SHP77 treated with DMSO at 0.1 percent for 48 hours (cell line): ENCODE measurements at regions not wholly inside any gene's neighbourhood (a gene's known extent, or its start where the extent isn't known, plus 50 kb on each side); places are given as distances from the start of the nearest gene placed in this dataset.
A peak's percentile ranks its signal among the peaks of the same experiment; 100 is the strongest.

Source experiments
- DNase-seq: peaks from one replicate; lab custom pipeline; 2025; lab: John Stamatoyannopoulos, UW

DNA sequence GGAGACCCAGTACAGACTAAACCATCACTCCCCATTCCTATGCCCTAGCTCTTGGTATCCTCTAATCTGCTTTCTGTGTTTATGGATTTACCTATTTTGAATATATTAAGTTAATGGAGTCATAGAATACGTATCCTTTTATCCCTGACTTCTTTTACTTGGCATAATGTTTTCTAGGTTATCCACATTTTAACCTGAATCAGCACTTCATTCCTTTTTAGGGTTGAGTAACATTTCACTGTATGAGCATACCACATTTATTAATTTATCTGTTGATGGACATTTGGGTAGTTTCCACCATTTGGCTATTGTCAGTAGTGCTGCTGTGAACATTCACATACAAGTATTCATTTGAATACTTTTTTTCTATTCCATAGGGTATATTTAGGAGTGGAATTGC, 157.3 kb upstream of the CTNNA2 start:
- DNase-seq = no peak

DNA sequence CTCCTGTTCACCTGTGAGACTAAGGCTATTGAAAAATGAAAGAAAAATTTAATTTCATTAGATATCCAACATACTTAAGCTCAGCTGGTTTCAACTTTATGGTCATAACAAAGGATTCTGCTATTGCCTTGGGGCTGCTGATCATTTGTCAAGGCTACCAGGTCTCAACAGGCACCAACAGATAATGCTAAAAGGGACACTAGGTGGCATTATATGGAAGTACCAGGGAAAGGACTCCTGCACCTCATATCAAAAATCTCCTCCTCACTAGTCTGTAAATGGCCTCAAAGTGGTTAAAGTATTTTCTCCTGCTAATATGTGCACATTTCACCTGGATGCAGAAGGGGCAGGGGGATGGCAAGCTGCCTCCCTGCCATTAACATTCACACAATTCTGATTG, 167.9 kb upstream of the REG3A start:
- DNase-seq = no peak

DNA sequence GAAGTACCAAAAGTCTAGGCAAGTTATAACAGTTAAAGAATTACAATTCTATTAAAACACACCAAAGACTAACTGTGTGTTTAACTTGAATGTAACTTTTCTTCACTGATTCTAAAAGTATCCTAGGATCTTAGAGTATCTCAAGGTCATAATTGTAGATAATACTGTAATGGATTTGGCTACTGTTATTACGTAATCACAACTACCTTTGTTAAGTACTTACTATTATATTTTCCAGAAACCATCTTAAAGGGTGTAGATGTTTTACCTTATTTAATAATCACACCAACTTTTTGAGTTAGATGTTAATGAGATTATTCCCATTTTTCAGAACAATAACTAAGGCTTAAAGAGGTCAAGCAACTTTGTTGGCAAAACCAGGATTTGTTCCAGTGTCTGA, 161.3 kb upstream of the REG3A start:
- DNase-seq = no peak

DNA sequence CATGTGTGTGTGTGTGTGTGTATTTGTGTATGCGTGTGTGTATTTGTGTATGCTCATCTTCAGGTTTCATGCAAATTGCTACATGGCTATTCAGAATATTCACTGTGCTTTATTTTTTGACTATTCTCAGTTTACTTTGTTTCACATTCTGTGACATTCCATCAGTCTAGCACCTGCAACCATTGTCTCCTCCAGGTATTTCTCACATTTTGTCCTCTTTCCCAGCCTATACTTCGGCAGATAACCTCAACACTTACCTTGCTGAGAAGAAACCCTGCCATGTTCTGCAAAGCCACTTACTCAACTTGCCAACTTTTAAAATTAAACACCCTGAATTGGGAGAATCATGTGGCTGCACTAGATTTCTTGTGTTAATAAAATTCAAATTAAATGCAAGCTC, 135.4 kb upstream of the REG3A start:
- no peak for DNase-seq

DNA sequence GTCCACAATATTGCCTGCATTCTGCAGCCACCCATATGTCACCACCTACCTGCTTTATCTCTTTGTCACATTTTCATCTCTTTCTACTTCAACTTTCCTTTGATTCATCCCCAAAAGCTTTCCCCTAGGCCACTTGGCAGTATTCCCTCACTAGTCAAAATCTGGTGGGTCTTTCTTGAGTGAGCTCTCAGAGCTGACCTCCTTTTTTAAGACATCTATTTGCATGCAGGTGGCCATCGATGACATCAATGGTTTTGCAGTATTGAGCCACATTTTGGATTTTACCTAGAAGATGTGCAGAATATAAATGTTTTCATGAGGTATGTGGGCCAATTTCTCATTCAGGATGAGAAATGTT, 133.4 kb upstream of the REG3A start:
- no peak for DNase-seq

DNA sequence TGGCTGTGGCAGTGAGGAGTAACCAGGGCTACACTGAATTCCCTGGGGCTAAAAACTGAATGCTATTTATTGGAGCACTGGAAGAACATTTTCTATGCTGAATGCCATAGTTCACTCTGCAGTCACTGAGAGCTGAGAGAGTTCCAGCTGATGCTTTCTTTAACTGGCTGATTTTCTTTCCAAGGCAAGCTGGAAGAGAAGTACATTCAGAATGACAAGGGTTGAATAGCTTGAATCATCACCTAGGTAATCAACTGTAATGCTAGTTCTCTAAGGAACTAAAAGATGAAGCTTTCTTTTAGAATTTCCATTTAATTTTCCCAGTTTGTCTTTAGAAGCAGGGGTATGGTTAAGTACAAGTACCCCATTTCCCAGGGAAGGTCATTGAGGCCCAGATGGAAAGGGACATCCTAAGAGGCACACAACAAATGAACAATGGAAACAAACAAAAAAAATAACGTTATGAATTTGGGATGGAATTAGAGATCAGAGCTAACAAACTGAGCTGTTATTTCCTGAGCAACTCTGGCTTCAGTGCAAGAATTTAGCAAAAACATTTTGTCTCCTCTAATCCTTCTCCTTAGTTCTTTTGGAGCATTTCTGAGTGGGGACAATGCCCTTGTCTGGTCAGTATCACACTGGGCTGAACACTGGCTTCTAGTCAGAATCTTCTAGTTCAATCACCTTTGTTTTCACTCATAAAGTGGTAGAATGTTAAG, 132.8 kb upstream of the REG3A start:
- no peak for DNase-seq

DNA sequence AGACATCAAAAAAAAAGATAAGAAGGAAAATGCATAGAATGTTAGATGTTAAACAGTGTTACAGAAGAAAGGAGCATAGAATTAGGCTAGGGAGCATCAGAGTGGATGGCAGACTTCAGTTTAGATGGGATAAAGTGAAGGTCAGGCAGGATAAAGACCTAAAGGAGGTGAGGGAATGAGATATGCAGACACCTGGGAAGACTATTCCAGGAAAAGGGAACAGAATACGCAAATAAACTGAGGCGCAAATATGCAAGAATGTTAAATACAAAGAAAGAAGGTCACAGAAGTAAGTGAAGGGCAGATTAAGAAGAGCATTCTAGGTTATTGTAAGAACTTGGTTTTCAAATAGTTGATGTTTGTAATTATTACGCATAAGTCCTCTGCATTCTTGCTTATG, 116.3 kb upstream of the REG3A start:
- no peak for DNase-seq

DNA sequence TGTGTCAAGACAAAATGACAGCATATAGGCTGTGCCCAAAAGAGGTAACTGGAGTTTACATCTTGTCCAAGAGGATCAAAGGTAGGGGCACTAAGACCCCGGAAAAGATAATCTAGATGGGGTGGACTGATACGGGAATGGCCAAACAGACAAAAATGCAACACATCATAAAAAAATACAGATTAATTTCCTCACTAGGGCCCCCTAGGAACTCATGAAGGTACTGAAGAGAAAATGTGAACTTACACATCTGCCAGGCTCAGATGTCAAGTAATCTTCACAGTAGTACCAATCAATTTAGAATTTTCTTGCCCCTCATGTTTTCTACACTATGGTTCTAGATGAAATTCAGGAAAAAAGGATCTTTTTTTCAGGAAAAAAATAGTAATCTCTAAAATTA, 115.6 kb upstream of the REG3A start:
- no peak for DNase-seq

DNA sequence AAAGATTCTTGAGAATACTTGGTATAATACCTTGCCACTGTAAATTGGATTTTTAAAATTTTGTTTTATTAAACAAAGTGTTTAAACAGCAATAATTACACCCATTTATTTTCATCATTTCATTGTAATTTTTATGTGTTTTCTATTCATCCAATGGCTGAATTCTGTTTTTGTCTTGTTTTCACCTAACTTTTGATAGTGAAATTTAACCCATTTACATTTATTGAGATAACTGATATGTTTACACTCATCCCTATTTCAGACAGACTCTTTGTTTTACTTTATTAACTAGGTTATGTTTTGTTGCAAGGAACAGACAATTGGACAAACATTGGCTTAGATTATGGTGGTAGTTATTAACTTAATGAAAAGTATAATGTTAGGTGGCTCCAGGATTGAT, 113.1 kb upstream of the REG3A start:
- DNase-seq = no peak

DNA sequence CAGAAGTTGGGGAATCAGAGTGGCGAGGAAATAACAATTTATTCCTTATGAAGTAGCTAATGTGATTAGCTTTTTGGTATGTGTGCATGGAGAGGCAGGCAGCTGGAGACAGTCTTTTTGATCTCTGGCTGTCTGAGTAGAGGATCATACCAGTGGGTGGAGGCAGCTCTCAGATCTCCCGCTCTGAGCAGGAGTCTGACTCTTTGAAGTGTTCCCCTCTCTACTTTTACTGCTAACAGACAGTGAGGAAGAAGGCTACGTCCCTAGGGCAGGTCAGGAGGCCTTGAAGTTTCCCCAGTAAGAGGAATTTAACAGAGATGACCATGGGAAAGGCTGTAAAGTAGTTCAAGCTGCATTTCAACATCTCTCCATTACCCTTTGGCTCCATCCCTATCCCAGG, 111.9 kb upstream of the REG3A start:
- DNase-seq = no peak

DNA sequence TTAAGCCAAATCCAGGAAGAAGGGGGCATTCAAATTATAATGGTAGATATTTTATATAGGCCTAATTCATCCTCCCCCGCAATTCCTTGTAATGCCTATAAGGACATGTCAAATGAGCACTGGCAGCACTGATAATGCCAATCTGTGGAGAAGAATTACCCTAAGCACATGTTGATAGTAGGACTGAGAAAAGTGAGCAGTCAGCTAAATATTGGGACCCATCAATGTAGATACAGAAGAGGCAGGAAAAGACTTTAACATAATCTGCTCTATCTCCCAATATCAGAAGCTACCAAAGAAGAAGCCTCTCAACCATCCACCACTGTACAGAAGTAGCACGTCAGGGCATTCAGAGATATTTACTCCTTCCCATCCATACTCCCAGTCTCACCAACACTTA, 101.3 kb upstream of the REG3A start:
- no peak for DNase-seq

DNA sequence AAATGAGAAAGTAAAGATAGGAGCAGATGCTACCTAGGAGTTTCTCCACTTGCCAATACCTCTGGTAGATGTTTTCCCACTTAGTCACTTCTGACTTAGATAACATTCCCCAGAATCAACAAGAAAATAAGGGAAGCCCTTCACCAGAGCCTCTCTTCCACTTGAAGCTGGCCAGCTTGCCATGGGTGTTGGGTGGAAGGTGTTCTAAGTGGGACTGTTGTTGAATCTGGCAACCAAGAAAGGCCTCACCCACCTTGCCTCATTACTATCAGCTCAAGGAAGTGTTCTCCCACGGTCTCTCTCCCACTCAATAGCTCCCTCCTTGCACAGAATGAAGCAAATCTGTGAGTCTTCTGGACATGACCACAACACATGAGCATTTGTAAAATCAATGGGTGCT, 100.4 kb upstream of the REG3A start:
- DNase-seq = no peak

DNA sequence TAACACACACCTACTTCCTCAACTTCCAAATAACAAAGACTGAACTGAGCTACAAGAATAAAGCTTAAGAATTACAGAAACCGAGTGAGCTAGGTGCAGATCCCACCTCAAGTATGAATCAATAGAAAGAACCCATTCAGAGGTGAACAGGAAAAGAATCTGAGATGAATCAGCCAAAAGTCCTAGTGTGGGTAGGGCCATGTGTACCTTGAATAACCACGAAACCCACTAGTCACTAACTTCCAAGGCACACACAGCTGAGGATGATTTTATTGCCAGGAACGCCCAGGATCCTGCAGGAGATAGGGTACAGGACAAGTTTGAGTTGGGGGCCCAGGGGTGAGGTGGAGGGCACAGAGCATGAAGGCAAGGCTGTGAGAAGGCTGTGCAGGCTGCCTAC, 99.7 kb upstream of the REG3A start:
- DNase-seq = no peak

DNA sequence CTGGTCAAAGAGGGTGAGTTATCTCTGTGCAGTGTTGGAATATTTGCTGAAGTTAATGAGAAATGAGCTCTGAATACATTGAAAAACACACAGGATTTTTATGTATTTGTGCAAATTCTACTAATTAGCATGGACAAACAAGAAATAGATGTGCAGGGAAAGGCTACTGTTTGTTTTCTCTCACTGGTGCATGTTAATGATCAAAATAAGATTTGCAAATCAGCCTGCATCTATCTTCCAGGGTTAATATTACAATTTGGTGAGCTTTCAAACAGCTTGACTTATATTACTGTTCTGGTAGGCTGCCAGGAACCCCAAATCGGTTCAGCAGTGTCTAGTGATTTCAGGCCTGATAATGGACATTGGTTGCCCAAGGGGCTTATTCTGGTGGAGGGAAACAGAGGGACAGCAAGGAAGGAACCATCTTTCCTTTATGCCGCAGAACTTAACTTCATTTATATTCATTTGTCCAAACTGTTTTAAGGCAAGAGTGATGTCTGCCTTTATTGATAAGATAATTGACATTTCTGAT, 93.8 kb upstream of the REG3A start:
- no peak for DNase-seq

DNA sequence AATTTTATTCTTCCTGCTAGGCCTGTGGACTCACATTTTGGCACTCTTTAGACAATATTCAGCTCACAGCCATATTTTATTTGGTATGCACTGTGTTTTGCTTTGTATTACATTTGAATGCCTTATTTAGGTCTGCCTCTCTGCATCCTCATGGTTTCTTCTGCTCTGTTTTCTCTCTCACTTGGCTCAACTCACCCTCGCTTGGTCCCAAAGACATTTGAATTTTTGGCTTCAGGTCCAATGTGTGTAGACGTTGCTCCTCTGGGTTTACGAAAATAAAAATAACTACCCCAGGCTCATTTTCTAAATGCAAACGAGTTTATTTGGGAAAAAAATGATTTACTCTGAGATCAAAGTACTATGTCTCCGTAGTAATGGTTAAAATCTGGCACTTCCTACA, 91.1 kb upstream of the REG3A start:
- no peak for DNase-seq

DNA sequence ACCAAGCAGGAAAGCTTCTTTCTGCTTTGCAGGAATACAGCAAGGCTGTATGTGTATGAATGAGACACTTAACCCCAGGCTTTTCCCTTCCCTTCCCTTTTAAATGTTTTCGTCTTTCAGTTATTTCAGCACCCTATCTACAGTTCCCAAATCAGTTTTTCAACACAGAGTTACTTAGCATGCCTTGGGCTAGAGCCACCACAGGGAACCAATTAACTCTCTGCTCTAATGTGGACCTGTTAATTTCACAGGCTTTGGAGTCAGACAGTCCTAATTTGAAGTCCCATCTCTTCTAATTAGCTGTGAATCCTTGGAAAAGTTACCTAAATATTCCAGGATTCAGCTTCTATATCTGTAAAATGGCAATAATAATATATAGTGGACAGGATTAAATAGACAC, 89.2 kb upstream of the REG3A start:
- no peak for DNase-seq

DNA sequence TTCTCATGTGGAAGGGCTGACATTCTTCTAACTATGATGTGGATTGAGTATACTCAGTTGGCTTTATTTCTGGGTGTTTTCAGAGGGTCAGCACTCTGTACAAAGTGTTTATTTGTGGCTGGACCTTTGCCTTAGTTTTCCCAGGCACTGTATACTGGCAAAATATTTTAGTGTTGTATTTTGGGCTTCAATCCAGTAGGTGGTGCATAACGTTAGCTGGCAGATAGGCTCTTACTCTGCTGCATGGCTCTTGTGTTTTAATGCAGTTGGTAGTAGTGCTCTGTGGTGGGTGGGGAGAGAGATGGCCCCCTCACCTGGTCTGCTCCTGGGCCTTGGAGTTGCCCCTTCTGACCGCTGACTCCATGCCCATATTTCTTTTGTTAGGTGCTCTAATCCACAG, 75.6 kb upstream of the REG3A start:
- no peak for DNase-seq

DNA sequence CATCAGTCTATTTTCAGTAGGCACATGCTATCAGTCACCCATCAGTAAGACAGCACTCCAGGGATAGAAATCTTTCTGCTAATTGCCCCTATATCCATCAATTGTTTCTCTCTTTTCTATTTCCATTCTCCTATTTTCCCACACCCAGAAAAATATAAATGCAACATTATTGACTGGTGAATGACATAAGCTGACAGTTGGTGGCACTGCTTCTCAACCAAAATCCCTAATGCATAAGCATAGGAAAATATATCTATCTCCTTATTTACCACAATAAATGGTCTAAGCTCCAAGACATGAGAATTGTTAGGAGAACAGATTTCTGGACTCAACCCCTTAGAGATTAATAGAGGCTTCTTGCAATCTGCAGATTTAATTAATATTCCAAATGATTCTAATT, 64.0 kb upstream of the REG3A start:
- no peak for DNase-seq

DNA sequence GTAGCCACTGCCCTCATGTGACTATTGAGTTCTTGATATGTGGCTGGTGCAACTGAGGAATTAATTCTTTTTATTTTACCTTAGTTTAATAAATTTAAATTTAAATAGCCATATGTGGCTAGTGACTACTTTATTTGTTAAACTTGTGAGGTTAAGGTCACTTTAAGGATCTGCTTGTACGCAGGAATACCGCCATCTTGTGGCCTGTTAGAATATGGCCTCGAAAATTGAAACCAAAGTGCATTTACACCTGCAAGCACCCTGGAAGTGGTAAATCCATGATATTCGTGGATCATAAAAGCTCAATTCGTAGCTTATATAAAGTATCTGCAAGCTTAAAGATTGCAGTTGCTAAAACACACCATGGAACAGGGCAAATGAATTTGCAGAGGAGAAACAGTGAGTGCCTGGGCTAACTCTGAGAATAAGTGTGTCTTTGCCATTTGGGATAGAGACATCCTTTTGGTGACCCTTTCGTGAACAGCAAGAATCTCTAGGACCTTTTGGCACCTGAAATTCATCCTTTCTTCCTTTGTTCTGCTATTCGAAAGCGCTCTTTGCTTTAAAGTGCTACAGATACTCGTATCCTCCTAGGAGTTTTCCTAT, 59.9 kb upstream of the REG3A start:
- DNase-seq = peak; percentile 10

DNA sequence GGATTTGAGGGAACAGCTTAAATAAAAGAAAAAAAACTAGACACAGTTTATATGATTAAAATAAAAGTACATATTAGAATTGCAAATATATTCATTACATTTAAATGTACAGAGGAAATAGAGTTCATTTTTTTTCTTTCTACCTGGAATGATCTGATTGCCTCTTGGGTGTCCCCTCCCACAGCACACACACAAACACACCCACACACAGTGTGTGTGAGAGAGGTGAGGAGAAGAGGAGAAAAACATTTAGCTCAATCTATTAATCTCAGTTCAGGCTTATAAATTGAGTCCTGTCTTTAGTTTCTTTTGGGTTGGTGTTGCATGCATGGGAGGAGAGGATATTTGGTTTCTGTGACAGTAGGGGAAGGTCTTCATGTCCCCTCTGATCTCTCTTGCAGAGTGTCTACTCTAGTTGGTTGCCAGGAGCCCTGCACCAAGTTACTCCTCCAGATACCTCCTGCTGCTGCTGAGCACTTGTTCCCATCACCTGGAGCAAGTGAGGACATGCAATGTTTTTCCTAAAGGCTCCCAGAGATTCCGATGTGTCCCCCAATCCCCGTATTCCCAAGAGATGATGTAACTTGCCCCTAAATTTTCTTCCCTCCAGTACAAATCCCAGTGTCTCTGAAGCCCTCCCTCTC, 50.8 kb upstream of the REG3A start:
- no peak for DNase-seq
